ENCODE measurements at regions not wholly inside any gene's neighbourhood (a gene's known extent, or its start where the extent isn't known, plus 50 kb on each side); places are given as distances from the start of the nearest gene placed in this dataset.
A peak's percentile ranks its signal among the peaks of the same experiment; 100 is the strongest.

DNA sequence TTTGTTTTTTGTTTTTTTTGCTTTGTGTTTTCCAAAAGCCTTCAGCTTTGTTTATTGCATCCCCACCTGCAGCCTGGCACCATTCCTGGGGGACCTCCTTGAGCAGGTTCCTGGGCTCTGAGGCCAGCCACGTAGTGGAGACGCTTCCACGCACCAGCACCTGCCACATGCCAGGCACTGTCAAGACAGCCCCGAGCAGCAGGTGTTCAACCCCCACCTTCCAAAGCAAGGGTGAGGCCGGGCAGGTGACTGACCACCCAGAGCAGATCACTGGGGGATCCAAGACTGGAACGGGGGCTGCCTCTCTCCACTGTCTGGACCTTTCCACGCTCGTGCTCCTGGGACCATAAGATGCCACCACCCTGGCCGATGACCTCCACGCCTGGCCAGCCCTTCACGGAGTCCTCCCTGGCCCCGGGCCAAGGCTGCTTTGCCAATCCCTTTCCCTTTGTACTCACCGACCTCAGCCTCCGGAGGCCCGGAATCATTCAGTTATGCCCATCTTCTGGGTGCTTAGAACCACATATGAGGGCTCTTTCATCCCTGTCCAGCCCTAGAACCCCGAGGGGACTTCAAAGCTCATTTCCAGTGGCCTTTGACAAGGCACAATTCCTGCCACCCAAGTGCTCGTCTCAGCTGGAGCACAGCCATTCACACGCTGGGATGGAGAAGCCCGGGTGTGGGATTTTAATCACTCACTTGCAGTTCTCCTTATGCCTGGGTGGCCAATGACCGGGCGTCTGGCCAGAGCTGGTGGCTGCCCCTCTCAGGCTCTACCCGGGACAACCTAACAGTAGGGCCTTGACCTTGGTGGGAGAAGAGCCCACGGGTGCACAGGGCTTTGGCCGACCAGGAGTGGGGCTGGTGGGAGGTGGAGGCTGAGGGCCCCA, 330.8 kb downstream of the NPHP4 start:
- TF ChIP-seq, protein P1, sequence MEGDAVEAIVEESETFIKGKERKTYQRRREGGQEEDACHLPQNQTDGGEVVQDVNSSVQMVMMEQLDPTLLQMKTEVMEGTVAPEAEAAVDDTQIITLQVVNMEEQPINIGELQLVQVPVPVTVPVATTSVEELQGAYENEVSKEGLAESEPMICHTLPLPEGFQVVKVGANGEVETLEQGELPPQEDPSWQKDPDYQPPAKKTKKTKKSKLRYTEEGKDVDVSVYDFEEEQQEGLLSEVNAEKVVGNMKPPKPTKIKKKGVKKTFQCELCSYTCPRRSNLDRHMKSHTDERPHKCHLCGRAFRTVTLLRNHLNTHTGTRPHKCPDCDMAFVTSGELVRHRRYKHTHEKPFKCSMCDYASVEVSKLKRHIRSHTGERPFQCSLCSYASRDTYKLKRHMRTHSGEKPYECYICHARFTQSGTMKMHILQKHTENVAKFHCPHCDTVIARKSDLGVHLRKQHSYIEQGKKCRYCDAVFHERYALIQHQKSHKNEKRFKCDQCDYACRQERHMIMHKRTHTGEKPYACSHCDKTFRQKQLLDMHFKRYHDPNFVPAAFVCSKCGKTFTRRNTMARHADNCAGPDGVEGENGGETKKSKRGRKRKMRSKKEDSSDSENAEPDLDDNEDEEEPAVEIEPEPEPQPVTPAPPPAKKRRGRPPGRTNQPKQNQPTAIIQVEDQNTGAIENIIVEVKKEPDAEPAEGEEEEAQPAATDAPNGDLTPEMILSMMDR (IDR thresholded peaks at IDR 0.05; ENCODE audit: borderline replicate concordance): no peak
- Histone ChIP-seq H3K27ac (replicated peaks) (no peak overlapping the region), H3K9me3 (replicated peaks) (peaks cover 4% of the 10 kb centered on the region), H3K27me3 (ENCODE audit: low read depth) (peaks cover 37% of the 10 kb centered on the region), H3K36me3 (no peaks in the 10 kb centered on the region), H3K4me1 (peaks cover 22% of the 10 kb centered on the region), H3K4me3 (no peak overlapping the region)
- intact Hi-C loops (cut with micrococcal nuclease): no loop called here
- no peak for DNase-seq

DNA sequence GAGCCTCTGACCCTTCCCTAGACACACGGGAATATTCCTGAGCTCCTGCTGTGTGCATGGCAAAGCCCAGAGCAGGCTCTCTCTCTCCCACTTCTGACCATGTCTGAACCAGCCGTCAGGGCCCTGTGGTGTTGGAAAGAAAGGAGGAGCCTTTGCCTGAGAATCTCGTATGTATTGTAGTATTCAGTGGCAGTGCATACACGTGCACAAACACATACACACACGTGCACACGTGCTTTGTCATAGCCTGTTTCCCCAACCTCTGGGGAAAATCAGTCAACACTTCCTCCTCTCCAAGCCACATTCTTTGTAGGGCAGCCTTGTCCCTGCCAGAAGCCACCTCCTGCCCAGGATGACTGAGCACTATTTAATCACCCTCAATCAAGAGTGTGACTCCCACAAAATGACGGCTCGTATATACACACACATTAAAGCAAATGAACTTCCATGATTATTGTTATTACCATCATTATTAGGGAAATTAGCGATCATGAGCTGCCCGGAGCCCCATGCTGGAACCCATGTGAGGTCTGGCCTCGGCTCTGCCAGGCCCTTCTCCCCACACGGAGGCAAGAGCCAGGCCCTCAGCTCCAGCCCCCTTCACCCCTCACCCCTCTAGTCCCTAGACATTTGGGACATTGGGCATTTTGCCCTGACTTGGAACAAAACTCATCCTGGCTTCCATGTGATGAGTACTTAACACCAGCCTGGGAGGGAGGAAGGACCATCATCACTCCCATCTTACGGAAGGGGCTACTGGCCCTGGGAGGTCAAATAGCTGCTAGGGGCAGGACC, 331.9 kb downstream of the NPHP4 start:
- DNase-seq: peak; percentile 19
- peaks cover 22% of the 10 kb centered on the region for H3K4me1 ChIP-seq
- H3K27me3 ChIP-seq (ENCODE audit: low read depth): peaks cover 35% of the 10 kb centered on the region
- no peak overlapping the region for H3K4me3 ChIP-seq
- TF ChIP-seq, protein P1 (IDR thresholded peaks at IDR 0.05; ENCODE audit: borderline replicate concordance): no peak
- intact Hi-C loops (cut with micrococcal nuclease): no loop called here
- peak overlapping the region; percentile 34 for H3K27ac ChIP-seq (replicated peaks)
- peaks cover 2% of the 10 kb centered on the region for H3K9me3 ChIP-seq (replicated peaks)
- H3K36me3 ChIP-seq: no peaks in the 10 kb centered on the region

GRCh38 chr1:5659606-5660005, 332.6 kb downstream of the NPHP4 start:
- Histone ChIP-seq H3K4me1 (peaks cover 22% of the 10 kb centered on the region), H3K36me3 (no peaks in the 10 kb centered on the region), H3K27ac (replicated peaks) (no peak overlapping the region), H3K4me3 (no peak overlapping the region), H3K27me3 (ENCODE audit: low read depth) (peaks cover 30% of the 10 kb centered on the region), H3K9me3 (replicated peaks) (peaks cover 8% of the 10 kb centered on the region)
- intact Hi-C loops (cut with micrococcal nuclease): no loop called here
- no peak for DNase-seq
- TF ChIP-seq, protein P1 (IDR thresholded peaks at IDR 0.05; ENCODE audit: borderline replicate concordance): no peak

- Histone ChIP-seq H3K9me3 (replicated peaks) (peaks cover 8% of the 10 kb centered on the region), H3K36me3 (no peaks in the 10 kb centered on the region), H3K4me3 (no peak overlapping the region), H3K4me1 (peaks cover 22% of the 10 kb centered on the region), H3K27ac (replicated peaks) (no peak overlapping the region), H3K27me3 (ENCODE audit: low read depth) (peaks cover 23% of the 10 kb centered on the region)
- TF ChIP-seq, protein P1 (IDR thresholded peaks at IDR 0.05; ENCODE audit: borderline replicate concordance): no peak
- no peak for DNase-seq
- intact Hi-C loops (cut with micrococcal nuclease): no loop called here
These were observed 333.6 kb downstream of the NPHP4 start for GRCh38 chr1:5658340-5659316.
